ENCODE measurements at regions not wholly inside any gene's neighbourhood (a gene's known extent, or its start where the extent isn't known, plus 50 kb on each side); places are given as distances from the start of the nearest gene placed in this dataset.

DNA sequence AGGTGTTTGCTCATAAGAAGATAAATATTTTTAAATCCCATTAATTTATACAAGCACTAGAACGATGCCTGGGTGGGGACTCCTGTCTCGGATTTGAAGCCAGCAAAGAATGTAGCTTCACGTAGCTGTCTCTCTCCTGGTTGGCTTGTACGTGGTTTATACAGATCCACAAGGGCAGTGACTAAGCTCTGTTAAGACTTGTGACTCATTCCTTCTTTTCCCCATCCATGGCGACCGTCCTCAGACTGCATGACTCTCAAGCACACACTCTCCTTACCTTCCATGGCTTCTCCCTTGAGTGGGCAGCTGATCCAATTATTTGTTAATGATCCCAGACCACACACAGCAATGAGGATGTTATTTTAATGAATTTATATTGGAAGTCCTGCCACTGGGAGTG lies 679.7 kb upstream of the SOX9 start:
- TF ChIP-seq, protein P1, sequence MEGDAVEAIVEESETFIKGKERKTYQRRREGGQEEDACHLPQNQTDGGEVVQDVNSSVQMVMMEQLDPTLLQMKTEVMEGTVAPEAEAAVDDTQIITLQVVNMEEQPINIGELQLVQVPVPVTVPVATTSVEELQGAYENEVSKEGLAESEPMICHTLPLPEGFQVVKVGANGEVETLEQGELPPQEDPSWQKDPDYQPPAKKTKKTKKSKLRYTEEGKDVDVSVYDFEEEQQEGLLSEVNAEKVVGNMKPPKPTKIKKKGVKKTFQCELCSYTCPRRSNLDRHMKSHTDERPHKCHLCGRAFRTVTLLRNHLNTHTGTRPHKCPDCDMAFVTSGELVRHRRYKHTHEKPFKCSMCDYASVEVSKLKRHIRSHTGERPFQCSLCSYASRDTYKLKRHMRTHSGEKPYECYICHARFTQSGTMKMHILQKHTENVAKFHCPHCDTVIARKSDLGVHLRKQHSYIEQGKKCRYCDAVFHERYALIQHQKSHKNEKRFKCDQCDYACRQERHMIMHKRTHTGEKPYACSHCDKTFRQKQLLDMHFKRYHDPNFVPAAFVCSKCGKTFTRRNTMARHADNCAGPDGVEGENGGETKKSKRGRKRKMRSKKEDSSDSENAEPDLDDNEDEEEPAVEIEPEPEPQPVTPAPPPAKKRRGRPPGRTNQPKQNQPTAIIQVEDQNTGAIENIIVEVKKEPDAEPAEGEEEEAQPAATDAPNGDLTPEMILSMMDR (conservative IDR thresholded peaks at IDR 0.05 in 1 of 2, IDR thresholded peaks at IDR 0.05 in 1 of 2; ENCODE audit: extremely low read depth in 1 of 2, insufficient read depth in 1 of 2, low read depth in 1 of 2, low read length in 2 of 2), result no peak
- TF ChIP-seq EZH2 (IDR thresholded peaks at IDR 0.05; ENCODE audit: borderline replicate concordance, low read length), result no peak

Measured in mammary epithelial cell (primary cell).